Inflammatory macrophage (primary cell): ENCODE measurements at regions not wholly inside any gene's neighbourhood (a gene's known extent, or its start where the extent isn't known, plus 50 kb on each side); places are given as distances from the start of the nearest gene placed in this dataset.
A peak's percentile ranks its signal among the peaks of the same experiment; 100 is the strongest.

Experiments
- DNase-seq, 2 donors: peaks; one replicate each; pipeline ENCODE4 v3.0.0-alpha.2; 2020 to 2022

- DNase-seq: peak; percentile 51 to 66
Observed at GRCh38 chr17:69853541-69854224, 221.3 kb upstream of the KCNJ16 start.

DNA sequence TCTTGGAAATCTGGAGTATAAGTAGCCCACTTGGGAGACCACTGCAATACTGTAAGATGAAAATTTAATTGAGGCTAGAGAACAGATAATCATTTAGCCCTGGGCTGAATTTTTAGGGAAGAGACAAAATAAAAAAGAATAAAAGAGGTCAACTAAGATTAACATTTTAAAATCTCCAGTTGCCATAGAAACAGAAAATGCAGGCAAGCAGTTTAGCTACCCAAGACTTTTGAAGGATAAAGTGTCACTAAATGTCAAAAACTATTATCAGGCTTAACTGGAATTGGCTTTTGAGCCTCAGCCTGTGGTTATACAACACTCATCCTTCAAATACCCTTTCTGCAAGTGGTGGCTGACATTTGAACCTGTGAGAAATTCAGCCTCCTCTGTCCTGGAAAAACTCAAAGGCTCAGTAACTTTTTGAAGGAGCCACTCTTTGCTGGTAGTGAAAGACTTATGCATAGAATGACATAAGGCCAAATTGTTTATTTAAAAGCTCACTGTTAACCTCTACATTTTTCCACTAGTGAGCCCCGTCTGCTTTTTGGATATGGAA, 220.7 kb upstream of the KCNJ16 start:
- no peak for DNase-seq

DNA sequence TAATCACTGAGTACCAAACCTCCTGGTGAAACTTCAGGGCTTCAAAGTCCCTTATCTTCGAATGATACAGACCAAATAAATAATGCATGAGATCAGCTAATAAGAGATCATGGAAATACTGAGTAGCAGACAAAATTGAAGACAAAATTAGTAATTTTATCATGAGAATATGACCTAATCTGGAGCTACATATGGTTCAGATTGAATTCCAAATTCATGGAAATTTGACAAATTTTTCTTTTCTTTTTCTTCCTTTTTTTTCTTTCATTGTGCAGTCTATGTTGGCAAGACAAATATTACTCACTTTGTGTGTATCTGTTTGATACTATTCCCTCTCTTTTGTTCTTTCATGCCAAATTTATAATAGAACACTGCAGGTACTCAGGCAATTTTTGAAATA, 218.1 kb upstream of the KCNJ16 start:
- DNase-seq: no peak

DNA sequence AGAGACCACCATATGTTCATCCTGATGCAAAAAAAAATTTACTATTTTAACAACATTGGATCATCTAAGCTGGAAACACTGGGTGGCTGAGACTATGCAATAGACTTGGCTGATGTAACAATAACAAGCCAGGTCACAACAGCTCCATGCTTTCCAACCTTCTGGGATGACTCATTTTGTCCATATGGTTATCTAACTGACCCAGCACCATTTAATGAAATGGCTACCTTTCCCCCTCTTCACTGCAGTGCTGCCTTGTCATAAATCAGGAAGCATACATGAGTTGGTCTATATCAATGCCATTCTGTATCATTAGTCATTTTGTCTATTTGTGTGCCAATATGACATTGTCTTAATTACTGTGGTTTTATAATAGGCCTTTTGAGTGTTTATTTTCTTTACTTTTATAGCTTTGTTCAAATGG, 217.6 kb upstream of the KCNJ16 start:
- DNase-seq: no peak

- no peak for DNase-seq
Observed at GRCh38 chr17:69858460-69858859, 216.6 kb upstream of the KCNJ16 start.

- DNase-seq: no peak
Observed at GRCh38 chr17:69860142-69860680, 214.8 kb upstream of the KCNJ16 start.

GRCh38 chr17:69864462-69864861, 210.6 kb upstream of the KCNJ16 start:
- DNase-seq: no peak

DNA sequence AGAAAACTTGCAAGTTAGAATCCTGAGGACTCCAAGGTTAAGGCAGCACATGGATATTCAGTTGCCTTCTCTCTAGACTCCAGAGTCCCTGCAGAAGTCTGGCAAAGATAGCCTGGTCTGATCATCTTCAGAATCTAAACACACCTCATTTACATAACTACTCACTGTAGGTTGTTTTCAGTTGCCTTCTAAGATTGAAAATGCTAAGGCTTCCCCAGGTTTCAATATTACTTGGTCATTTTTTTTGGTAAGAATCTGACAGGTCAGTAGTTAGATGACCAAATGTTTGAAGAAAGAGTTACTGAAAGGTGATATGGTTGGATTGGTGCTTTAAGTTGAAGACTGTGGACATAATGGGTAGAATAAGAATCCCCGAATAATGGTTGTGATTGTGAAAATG, 205.4 kb upstream of the KCNJ16 start:
- DNase-seq: no peak

- no peak for DNase-seq
Observed at GRCh38 chr17:69870091-69870530, 204.9 kb upstream of the KCNJ16 start.

DNA sequence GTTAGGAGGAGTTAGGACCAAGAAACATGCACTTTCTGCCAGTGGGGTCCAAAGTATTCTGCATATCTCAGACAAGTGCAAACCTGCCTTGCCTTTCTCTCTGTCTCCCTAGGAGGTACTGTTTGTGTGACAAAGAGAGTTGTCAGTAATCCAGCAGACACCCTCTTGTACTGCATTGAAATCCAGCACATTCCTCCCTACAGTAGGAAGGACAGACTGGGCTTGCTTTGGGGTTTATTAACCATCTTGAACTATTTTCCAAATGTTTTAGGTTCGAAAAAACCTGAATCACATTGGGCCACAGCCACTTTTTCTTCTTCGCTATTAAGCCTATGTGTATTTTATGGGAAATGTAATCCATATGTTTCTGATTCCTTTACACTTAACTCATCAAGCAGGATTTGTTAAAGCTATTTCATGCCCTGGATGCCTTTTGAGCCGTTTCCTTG, 204.2 kb upstream of the KCNJ16 start:
- DNase-seq: no peak

- DNase-seq: no peak
Observed at GRCh38 chr17:69871318-69871717, 203.7 kb upstream of the KCNJ16 start.

DNA sequence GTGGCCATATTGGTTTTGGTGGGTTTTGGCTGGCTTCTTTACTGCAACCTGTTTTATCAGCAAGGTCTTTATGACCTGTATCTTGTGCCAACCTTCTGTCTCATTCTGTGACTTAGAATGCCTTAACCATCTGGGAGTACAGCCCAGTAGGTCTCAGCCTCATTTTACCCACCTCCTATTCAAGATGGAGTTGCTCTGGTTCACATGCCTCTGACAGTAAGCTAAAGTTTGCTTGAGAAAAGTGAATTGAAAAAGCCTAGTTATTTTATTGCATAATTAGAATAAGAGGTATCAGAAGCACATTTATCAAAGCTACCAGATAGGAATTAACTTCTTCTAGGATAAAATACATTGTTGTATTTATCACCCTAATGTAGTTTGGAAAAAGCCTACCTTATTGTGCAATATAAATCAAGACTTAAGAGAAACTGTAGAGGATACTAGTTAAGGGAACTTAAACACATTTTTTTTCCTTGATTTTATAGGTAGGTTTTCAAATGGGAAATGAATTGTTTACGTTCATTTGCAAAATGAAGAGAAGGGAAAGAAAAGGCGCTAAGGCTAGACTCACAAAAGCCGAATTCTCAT, 202.3 kb upstream of the KCNJ16 start:
- DNase-seq: no peak

GRCh38 chr17:69874175-69874670, 200.8 kb upstream of the KCNJ16 start:
- peak in 1 of 2 donors; percentile 15 for DNase-seq

DNA sequence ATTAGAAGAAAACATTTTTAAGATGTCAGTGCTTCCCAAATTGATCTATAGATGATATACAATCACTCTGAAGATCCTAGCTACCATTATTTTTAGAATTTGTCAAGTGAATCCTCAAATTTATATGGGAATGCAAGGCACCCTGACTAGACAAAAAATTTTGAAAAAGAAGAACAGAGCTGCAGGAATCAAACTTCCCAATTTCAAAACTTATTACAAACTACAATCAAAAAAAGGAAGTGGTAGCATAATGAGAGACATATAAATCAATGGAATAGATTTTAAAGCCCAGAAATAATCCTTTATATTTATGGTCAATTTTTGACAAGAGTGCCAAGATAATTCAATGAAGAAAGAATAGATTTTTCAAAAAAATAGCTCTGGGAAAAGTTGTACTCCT, 198.3 kb upstream of the KCNJ16 start:
- DNase-seq: peak in 1 of 2 donors; percentile 55

DNA sequence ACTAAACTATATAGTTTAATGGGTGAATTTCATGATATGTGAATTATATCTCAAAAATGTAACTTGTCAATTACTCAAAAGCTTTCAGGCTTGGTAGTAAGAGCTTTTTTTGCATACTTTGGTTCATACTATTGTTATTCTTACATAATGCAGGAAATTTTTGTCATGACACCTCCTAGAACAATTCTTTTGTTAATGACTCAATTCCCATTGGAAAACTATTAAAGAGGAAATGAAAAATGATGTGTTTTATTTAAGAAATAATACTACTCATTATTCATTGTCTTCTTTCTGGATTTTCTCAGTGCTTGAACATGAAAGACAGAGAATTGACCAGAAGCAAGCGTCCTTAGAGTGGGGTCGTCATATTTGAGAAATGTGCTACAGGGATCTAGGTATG, 196.4 kb upstream of the KCNJ16 start:
- peak in 1 of 2 donors; percentile 12 for DNase-seq

GRCh38 chr17:69879576-69879975, 195.4 kb upstream of the KCNJ16 start:
- DNase-seq: no peak

- no peak for DNase-seq
Observed at GRCh38 chr17:69880591-69881112, 194.4 kb upstream of the KCNJ16 start.

GRCh38 chr17:69882281-69882680, 192.7 kb upstream of the KCNJ16 start:
- DNase-seq: no peak

DNA sequence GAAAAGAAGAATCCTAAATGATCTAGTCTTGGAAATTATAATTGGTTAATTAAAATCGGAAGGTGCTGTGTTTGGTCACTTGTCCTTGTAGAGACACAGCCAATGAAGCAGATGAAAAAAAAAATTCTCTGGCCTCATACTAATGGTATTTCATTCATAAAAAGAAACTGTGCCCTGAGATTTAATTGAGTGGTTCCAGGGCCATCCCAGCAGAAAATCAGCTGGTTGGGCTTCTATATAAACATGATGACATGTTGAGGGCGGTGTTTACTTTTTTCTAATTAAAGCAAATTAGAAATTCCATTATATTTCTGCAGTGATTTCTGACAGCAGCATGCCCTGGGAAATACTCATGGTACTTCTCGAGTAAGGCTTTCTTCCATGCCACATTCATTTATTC, 191.9 kb upstream of the KCNJ16 start:
- no peak for DNase-seq

- DNase-seq: peak in 1 of 2 donors; percentile 15
Observed at GRCh38 chr17:69884356-69884755, 190.7 kb upstream of the KCNJ16 start.

GRCh38 chr17:69884846-69885245, 190.2 kb upstream of the KCNJ16 start:
- DNase-seq: peak; percentile 25 to 66

- DNase-seq: no peak
Observed at GRCh38 chr17:69898601-69899000, 176.4 kb upstream of the KCNJ16 start.

- no peak for DNase-seq
Observed at GRCh38 chr17:69900101-69900500, 174.9 kb upstream of the KCNJ16 start.
